Esophagus squamous epithelium (tissue), 4 donors: ENCODE measurements at regions not wholly inside any gene's neighbourhood (a gene's known extent, or its start where the extent isn't known, plus 50 kb on each side); places are given as distances from the start of the nearest gene placed in this dataset.

Source experiments
- POLR2A ChIP-seq, 4 donors: fragments of 450-650 bp; IDR thresholded peaks; one replicate each; pipeline ENCODE4 v1.6.1; 2017; ENCODE audit warnings: antibody characterized with exemption in 4 of 4, mild to moderate bottlenecking in 4 of 4, moderate library complexity in 3 of 4
- TF ChIP-seq, protein P1 (sequence below), 6 experiments: fragments of 450-650 bp in 4 of 6; fragments of 200-600 bp in 2 of 6; sonication (generic) in 2 of 6; IDR thresholded peaks; one replicate each; pipeline ENCODE4 v1.5.1; 2016 to 2019; ENCODE audit warnings: antibody characterized with exemption in 6 of 6, mild to moderate bottlenecking in 4 of 6, moderate library complexity in 4 of 6

DNA sequence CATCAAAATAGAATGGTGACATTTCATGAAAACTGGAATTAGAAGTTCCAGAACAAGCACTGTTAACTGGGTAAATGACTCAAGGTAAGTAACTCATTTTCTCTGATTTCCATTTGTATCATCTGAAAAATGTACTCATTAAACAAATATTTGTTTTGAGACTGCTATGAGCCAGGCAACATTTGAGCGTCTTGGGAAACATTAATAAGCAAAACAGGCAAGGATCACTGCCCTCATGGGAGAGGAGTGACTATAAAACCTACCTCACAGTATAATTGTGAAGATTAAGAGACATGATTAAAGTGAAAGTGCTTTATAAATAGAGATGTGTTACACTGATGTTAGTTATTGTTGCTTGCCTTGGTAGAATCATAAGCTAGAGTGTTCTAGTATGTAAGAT, 711.8 kb upstream of the UBE2E2 start:
- no peak for TF ChIP-seq POLR2A (IDR thresholded peaks at IDR 0.05)
- TF ChIP-seq, protein P1, sequence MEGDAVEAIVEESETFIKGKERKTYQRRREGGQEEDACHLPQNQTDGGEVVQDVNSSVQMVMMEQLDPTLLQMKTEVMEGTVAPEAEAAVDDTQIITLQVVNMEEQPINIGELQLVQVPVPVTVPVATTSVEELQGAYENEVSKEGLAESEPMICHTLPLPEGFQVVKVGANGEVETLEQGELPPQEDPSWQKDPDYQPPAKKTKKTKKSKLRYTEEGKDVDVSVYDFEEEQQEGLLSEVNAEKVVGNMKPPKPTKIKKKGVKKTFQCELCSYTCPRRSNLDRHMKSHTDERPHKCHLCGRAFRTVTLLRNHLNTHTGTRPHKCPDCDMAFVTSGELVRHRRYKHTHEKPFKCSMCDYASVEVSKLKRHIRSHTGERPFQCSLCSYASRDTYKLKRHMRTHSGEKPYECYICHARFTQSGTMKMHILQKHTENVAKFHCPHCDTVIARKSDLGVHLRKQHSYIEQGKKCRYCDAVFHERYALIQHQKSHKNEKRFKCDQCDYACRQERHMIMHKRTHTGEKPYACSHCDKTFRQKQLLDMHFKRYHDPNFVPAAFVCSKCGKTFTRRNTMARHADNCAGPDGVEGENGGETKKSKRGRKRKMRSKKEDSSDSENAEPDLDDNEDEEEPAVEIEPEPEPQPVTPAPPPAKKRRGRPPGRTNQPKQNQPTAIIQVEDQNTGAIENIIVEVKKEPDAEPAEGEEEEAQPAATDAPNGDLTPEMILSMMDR (IDR thresholded peaks at IDR 0.05): no peak
